K562 (cell line): ENCODE measurements at regions not wholly inside any gene's neighbourhood (a gene's known extent, or its start where the extent isn't known, plus 50 kb on each side); places are given as distances from the start of the nearest gene placed in this dataset.

Experiments used
- ATAC-seq: fragments of 200-7000 bp; cut with Tn5 transposase; 3 replicates; pipeline ENCODE4 v1.9.1; 2020; ENCODE audit warnings: moderate library complexity
- BruUV-seq: library from RNA; stranded (reverse); fragments of 400-500 nt; replicated peaks from 2 replicates; lab custom pipeline; 2021; lab: Mats Ljungman, UMichigan
- CTCF ChIA-PET: fragments of 300-600 bp; formaldehyde crosslinking; extraction: SDS; loops from one replicate; lab custom pipeline; 2021; ENCODE audit warnings: low intra/inter-chr PET ratio; lab: Yijun Ruan, JAX
- POLR2A ChIA-PET: fragments of 300-600, 350-650 bp; sonication (Branson Sonifier 250); formaldehyde crosslinking; extraction: SDS; loops from one replicate; lab custom pipeline; 2021; ENCODE audit warnings: antibody characterized with exemption, inconsistent platforms; lab: Yijun Ruan, JAX
- DNase-seq, 4 experiments: peaks; one replicate each; pipeline versions ENCODE4 v3.0.0 to v3.0.0-alpha.2; 2011 to 2018; ENCODE audit warnings: low spot score in 3 of 4, mixed read lengths in 3 of 4; ENCODE audit errors: extremely low read depth in 1 of 4
- FAIRE-seq: peaks from 2 replicates; lab custom pipeline; 2011; peaks lifted over from hg19 to GRCh38; lab: Jason Lieb, UNC
- H2AFZ ChIP-seq: 2 replicates; pipeline ENCODE4 v1.6.0; 2011; ENCODE audit warnings: low read depth, low read length, control low read depth, inconsistent platforms
- H3K27ac ChIP-seq: fragments of 200-600 bp; 3 replicates; pipeline ENCODE4 v1.8.0; 2011; ENCODE audit warnings: low read depth, mild to moderate bottlenecking, control low read depth, inconsistent platforms, low read length, moderate library complexity, mixed read lengths; ENCODE audit errors: extremely low read depth
- H3K27me3 ChIP-seq, 2 experiments: fragments of 300-600 bp in 1 of 2; 2 replicates in 1 of 2; 3 replicates in 1 of 2; pipeline versions ENCODE4 v1.6.0 to v1.8.0; 2011; ENCODE audit warnings: inconsistent platforms in 2 of 2, low read length in 2 of 2, mild to moderate bottlenecking in 1 of 2, mixed read lengths in 1 of 2, moderate library complexity in 1 of 2; ENCODE audit not compliant: control insufficient read depth in 2 of 2, insufficient read depth in 2 of 2
- H3K36me3 ChIP-seq: fragments of 300-600 bp; 3 replicates; pipeline ENCODE4 v1.8.0; 2011; ENCODE audit warnings: mild to moderate bottlenecking, low read length, inconsistent platforms; ENCODE audit not compliant: control insufficient read depth, insufficient read depth
- H3K4me1 ChIP-seq, 2 experiments: fragments of 200-600 bp in 1 of 2; replicated peaks in 1 of 2; 2 replicates in 1 of 2; 3 replicates in 1 of 2; pipeline versions ENCODE4 v1.5.1 to v1.8.0; 2011; ENCODE audit warnings: inconsistent platforms in 2 of 2, low read length in 2 of 2, mild to moderate bottlenecking in 1 of 2, mixed read lengths in 1 of 2, moderate library complexity in 1 of 2; ENCODE audit not compliant: control insufficient read depth in 2 of 2, insufficient read depth in 2 of 2
- H3K4me2 ChIP-seq: 2 replicates; pipeline ENCODE4 v1.6.1; 2011; ENCODE audit warnings: low read length, control low read depth, inconsistent platforms, mixed read lengths; ENCODE audit not compliant: insufficient read depth
- H3K4me3 ChIP-seq: fragments of 200-600 bp; sonication (generic), shearing (Covaris generic); 2 replicates; pipeline ENCODE4 v1.5.1; 2016; ENCODE audit warnings: control low read depth, inconsistent platforms
- H3K79me2 ChIP-seq: fragments of 200-600 bp; 3 replicates; pipeline ENCODE4 v1.8.0; 2011; ENCODE audit warnings: low read length, inconsistent platforms; ENCODE audit not compliant: control insufficient read depth, insufficient read depth
- H3K9ac ChIP-seq, 2 experiments: 2 replicates each; pipeline versions ENCODE4 v1.6.0 to v1.6.1; 2011; ENCODE audit warnings: low read depth in 2 of 2, low read length in 2 of 2, control low read depth in 1 of 2, inconsistent platforms in 1 of 2, mild to moderate bottlenecking in 1 of 2, mixed read lengths in 1 of 2; ENCODE audit not compliant: insufficient read depth in 1 of 2
- H3K9me1 ChIP-seq: one replicate; pipeline ENCODE4 v1.6.0; 2011; ENCODE audit warnings: inconsistent platforms, mild to moderate bottlenecking, low read length, moderate library complexity; ENCODE audit not compliant: control insufficient read depth, insufficient read depth
- H3K9me3 ChIP-seq: replicated peaks from 2 replicates; pipeline ENCODE4 v1.5.1; 2011; ENCODE audit warnings: low read depth, low read length, inconsistent platforms; ENCODE audit not compliant: control insufficient read depth, insufficient read depth
- H4K20me1 ChIP-seq: replicated peaks from 2 replicates; pipeline ENCODE4 v1.6.1; 2011; ENCODE audit warnings: low read length, inconsistent platforms, mixed read lengths; ENCODE audit not compliant: control insufficient read depth, insufficient read depth
- GMEB1 ChIP-seq: fragments of 250-450 bp; sonication (Bioruptor Pico); IDR thresholded peaks from 2 replicates; pipeline ENCODE4 v1.4.0; 2020; ENCODE audit warnings: mild to moderate bottlenecking
- GTF2B ChIP-seq: IDR thresholded peaks from 2 replicates; pipeline ENCODE4 v1.6.1; 2011; ENCODE audit not compliant: insufficient read length; ENCODE audit errors: extremely low read depth
- KAT2B ChIP-seq: IDR thresholded peaks from one replicate; pipeline ENCODE4 v1.6.1; 2012; ENCODE audit warnings: low read depth, mild to moderate bottlenecking, control low read depth, inconsistent platforms, low read length, moderate library complexity
- NR4A1 ChIP-seq, 2 experiments: fragments of 250-450 bp in 1 of 2; fragments of 450-650 bp in 1 of 2; sonication (Bioruptor Pico) in 1 of 2; IDR thresholded peaks; 2 replicates each; pipeline versions ENCODE4 v1.4.0 to v1.6.1; 2016 to 2020; ENCODE audit warnings: mild to moderate bottlenecking in 2 of 2, missing compliant biosample characterization in 1 of 2, missing genetic modification characterization in 1 of 2, moderate library complexity in 1 of 2
- SNIP1 ChIP-seq: fragments of 450-650 bp; IDR thresholded peaks from 2 replicates; pipeline ENCODE4 v1.7.1; 2017; ENCODE audit warnings: low read depth, mild to moderate bottlenecking
- TBP ChIP-seq: optimal IDR thresholded peaks from 2 replicates; pipeline ENCODE3; 2011; ENCODE audit warnings: low read depth, low read length, improper control_type of control experiment
- TCF15 ChIP-seq: fragments of 250-450 bp; sonication (Bioruptor Pico); IDR thresholded peaks from 2 replicates; pipeline ENCODE4 v1.8.0; 2022; ENCODE audit warnings: moderate library complexity, mild to moderate bottlenecking, inconsistent platforms
- TFE3 ChIP-seq: fragments of 450-650 bp; formaldehyde crosslinking; IDR thresholded peaks from 2 replicates; pipeline ENCODE4 v1.4.0; 2020; ENCODE audit warnings: mild to moderate bottlenecking, mixed read lengths
- ZBTB1 ChIP-seq: sonication (generic); formaldehyde crosslinking; IDR thresholded peaks from 2 replicates; pipeline ENCODE4 v1.8.1; 2023; ENCODE audit warnings: missing genetic modification reagents, low read depth, mild to moderate bottlenecking, borderline replicate concordance
- ZNF586 ChIP-seq: fragments of 450-650 bp; formaldehyde crosslinking; conservative IDR thresholded peaks from 2 replicates; pipeline ENCODE4 v1.4.0; 2020; ENCODE audit warnings: mild to moderate bottlenecking, moderate library complexity
- ZNF764 ChIP-seq: fragments of 250-450 bp; sonication (Bioruptor Pico); IDR thresholded peaks from 2 replicates; pipeline ENCODE4 v1.4.0; 2020; ENCODE audit warnings: low read depth, mild to moderate bottlenecking, moderate library complexity
- in situ Hi-C: fragments of 300-500 bp; cut with MboI; formaldehyde crosslinking; loops from 4 replicates; pipeline ENCODE4 v1.15.0; 2018; ENCODE audit warnings: inconsistent platforms, mixed read lengths
- intact Hi-C: fragments of 100-400 bp; cut with micrococcal nuclease; formaldehyde crosslinking; loops from 2 replicates; pipeline ENCODE4 v1.14.2; 2022
- TF ChIP-seq, protein P1 (sequence below): fragments of 250-450 bp; sonication (Bioruptor Pico); IDR thresholded peaks from 2 replicates; pipeline ENCODE4 v1.4.0; 2020

DNA sequence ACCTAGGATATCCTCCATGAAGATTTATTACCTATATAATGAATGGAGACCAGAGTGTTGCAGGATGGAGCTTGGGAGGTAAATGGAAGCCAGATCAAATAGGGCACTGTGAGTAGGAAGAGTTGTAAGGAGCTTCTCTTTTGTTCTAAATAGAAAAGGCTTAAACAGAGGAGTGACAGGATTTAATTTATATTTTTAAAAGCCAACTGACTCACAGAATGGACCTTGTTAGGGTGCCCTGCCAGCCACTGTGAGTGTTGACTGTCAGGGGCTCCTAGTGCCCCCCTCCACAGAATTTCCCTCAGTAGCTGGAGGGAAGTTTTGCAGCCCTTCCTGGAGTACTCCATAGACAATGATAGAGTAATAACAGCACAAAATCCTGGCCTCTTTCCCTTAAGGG, 547.5 kb downstream of the MCTP2 start:
- Histone ChIP-seq H3K27me3 (no peaks in the 10 kb centered on the region), H4K20me1 (no peaks in the 10 kb centered on the region), H3K4me3 (no peak overlapping the region), H3K9ac (no peak overlapping the region), H3K79me2 (no peaks in the 10 kb centered on the region), H3K4me1 (no peaks in the 10 kb centered on the region), H3K4me2 (no peak overlapping the region), H3K9me3 (no peaks in the 10 kb centered on the region), H3K36me3 (no peaks in the 10 kb centered on the region), H3K9me1 (no peaks in the 10 kb centered on the region), H3K27ac (no peak overlapping the region), H2AFZ (no peak overlapping the region)
- FAIRE-seq (no peak), ATAC-seq (no peak), DNase-seq (no peak)
- intact Hi-C loops, result no loop called here
- in situ Hi-C loops, result no loop called here
- TF ChIP-seq ZBTB1 (CRISPR knock-in tag) (no peak), GTF2B (no peak), SNIP1 (no peak), TCF15 (CRISPR knock-in tag) (no peak), ZNF586 (CRISPR knock-in tag) (no peak), TBP (no peak), ZNF764 (CRISPR knock-in tag) (no peak), KAT2B (no peak), NR4A1 (CRISPR knock-in tag; IDR thresholded peaks at IDR 0.05) (no peak), NR4A1 (tag; IDR thresholded peaks at IDR 0.05) (no peak), GMEB1 (CRISPR knock-in tag) (no peak), TFE3 (no peak)
- TF ChIP-seq, protein P1, sequence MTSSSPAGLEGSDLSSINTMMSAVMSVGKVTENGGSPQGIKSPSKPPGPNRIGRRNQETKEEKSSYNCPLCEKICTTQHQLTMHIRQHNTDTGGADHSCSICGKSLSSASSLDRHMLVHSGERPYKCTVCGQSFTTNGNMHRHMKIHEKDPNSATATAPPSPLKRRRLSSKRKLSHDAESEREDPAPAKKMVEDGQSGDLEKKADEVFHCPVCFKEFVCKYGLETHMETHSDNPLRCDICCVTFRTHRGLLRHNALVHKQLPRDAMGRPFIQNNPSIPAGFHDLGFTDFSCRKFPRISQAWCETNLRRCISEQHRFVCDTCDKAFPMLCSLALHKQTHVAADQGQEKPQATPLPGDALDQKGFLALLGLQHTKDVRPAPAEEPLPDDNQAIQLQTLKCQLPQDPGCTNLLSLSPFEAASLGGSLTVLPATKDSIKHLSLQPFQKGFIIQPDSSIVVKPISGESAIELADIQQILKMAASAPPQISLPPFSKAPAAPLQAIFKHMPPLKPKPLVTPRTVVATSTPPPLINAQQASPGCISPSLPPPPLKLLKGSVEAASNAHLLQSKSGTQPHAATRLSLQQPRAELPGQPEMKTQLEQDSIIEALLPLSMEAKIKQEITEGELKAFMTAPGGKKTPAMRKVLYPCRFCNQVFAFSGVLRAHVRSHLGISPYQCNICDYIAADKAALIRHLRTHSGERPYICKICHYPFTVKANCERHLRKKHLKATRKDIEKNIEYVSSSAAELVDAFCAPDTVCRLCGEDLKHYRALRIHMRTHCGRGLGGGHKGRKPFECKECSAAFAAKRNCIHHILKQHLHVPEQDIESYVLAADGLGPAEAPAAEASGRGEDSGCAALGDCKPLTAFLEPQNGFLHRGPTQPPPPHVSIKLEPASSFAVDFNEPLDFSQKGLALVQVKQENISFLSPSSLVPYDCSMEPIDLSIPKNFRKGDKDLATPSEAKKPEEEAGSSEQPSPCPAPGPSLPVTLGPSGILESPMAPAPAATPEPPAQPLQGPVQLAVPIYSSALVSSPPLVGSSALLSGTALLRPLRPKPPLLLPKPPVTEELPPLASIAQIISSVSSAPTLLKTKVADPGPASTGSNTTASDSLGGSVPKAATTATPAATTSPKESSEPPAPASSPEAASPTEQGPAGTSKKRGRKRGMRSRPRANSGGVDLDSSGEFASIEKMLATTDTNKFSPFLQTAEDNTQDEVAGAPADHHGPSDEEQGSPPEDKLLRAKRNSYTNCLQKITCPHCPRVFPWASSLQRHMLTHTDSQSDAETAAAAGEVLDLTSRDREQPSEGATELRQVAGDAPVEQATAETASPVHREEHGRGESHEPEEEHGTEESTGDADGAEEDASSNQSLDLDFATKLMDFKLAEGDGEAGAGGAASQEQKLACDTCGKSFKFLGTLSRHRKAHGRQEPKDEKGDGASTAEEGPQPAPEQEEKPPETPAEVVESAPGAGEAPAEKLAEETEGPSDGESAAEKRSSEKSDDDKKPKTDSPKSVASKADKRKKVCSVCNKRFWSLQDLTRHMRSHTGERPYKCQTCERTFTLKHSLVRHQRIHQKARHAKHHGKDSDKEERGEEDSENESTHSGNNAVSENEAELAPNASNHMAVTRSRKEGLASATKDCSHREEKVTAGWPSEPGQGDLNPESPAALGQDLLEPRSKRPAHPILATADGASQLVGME (CRISPR knock-in tag), result no peak
- ChIA-PET POLR2A (no interaction called here), CTCF (no interaction called here)
- no TSS peak for BruUV-seq
